HEK293 (cell line): ENCODE measurements at regions not wholly inside any gene's neighbourhood (a gene's known extent, or its start where the extent isn't known, plus 50 kb on each side); places are given as distances from the start of the nearest gene placed in this dataset.

ENCODE experiments used
- ELK4 ChIP-seq: IDR thresholded peaks from 2 replicates; pipeline ENCODE4 v1.6.1; 2011; ENCODE audit warnings: mild to moderate bottlenecking, low read depth, low read length, borderline replicate concordance
- SCRT1 ChIP-seq: fragments of 450-650 bp; formaldehyde crosslinking; IDR thresholded peaks from 2 replicates; pipeline ENCODE4 v1.5.1; 2016; ENCODE audit warnings: missing biosample characterization, missing genetic modification characterization, borderline replicate concordance
- ZBTB21 ChIP-seq: fragments of 450-650 bp; formaldehyde crosslinking; IDR thresholded peaks from 2 replicates; pipeline ENCODE4 v1.5.1; 2017; ENCODE audit warnings: missing biosample characterization, missing genetic modification characterization
- ZNF600 ChIP-seq: fragments of 450-650 bp; formaldehyde crosslinking; IDR thresholded peaks from 2 replicates; pipeline ENCODE4 v1.5.1; 2016; ENCODE audit warnings: missing biosample characterization, missing genetic modification characterization
- ZNF639 ChIP-seq: fragments of 450-650 bp; formaldehyde crosslinking; IDR thresholded peaks from 2 replicates; pipeline ENCODE4 v1.5.1; 2016; ENCODE audit warnings: missing biosample characterization, missing genetic modification characterization
- ZNF76 ChIP-seq: fragments of 450-650 bp; formaldehyde crosslinking; IDR thresholded peaks from 2 replicates; pipeline ENCODE4; 2016; ENCODE audit warnings: low read depth, missing biosample characterization, missing genetic modification characterization, borderline replicate concordance
- TF ChIP-seq, protein P1 (sequence below): fragments of 450-650 bp; formaldehyde crosslinking; IDR thresholded peaks from 2 replicates; pipeline ENCODE4 v1.5.1; 2016; ENCODE audit warnings: missing biosample characterization, missing genetic modification characterization

DNA sequence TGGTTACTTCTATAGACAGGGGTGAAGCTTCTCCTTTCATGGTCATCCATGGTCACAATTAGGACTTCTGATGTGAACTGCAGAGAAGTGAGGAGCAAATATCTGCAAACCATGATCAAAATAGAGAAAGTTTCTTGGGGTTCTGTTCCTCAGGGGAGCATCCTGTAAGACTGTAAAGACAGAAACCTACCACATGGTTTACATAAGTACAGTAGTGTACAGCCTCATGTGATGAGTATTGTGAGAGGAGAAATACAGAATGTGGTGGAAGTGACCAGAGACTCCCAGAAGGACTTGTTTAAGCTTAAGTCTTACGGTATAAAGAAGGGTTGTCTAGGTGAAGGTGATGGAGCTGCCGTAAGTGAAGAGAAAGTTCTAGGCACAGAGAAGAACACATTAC lies 484.7 kb downstream of the LRIG3 start:
- TF ChIP-seq, protein P1, sequence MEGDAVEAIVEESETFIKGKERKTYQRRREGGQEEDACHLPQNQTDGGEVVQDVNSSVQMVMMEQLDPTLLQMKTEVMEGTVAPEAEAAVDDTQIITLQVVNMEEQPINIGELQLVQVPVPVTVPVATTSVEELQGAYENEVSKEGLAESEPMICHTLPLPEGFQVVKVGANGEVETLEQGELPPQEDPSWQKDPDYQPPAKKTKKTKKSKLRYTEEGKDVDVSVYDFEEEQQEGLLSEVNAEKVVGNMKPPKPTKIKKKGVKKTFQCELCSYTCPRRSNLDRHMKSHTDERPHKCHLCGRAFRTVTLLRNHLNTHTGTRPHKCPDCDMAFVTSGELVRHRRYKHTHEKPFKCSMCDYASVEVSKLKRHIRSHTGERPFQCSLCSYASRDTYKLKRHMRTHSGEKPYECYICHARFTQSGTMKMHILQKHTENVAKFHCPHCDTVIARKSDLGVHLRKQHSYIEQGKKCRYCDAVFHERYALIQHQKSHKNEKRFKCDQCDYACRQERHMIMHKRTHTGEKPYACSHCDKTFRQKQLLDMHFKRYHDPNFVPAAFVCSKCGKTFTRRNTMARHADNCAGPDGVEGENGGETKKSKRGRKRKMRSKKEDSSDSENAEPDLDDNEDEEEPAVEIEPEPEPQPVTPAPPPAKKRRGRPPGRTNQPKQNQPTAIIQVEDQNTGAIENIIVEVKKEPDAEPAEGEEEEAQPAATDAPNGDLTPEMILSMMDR (tag by site-specific recombination) = no peak
- TF ChIP-seq SCRT1 (tag by site-specific recombination) (no peak), ZBTB21 (tag by site-specific recombination) (no peak), ZNF76 (tag by site-specific recombination) (no peak), ZNF600 (no peak), ZNF639 (no peak), ELK4 (no peak)
